RWPE2 (cell line): ENCODE measurements at regions not wholly inside any gene's neighbourhood (a gene's known extent, or its start where the extent isn't known, plus 50 kb on each side); places are given as distances from the start of the nearest gene placed in this dataset.

Source experiments
- ATAC-seq: fragments of 200-7000 bp; cut with Tn5 transposase; 3 replicates; pipeline ENCODE4 v1.9.1; 2021; ENCODE audit warnings: low read depth
- DNase-seq: peaks from one replicate; pipeline ENCODE4 v3.0.0-alpha.2; 2020; ENCODE audit warnings: low spot score
- H3K27ac ChIP-seq: fragments of 450-650 bp; 2 replicates; pipeline ENCODE4 v1.5.1; 2017; ENCODE audit warnings: mild to moderate bottlenecking; ENCODE audit not compliant: poor library complexity, severe bottlenecking
- H3K27me3 ChIP-seq: fragments of 250-450 bp; sonication (Bioruptor Pico); 2 replicates; pipeline ENCODE4 v1.5.1; 2021; ENCODE audit warnings: mild to moderate bottlenecking, moderate library complexity; ENCODE audit not compliant: insufficient read depth, poor library complexity, severe bottlenecking
- H3K36me3 ChIP-seq: fragments of 250-450 bp; sonication (Bioruptor Pico); 2 replicates; pipeline ENCODE4 v1.5.1; 2020; ENCODE audit warnings: low read depth, mild to moderate bottlenecking, moderate library complexity
- H3K4me1 ChIP-seq: fragments of 250-450 bp; sonication (Bioruptor Pico); 2 replicates; pipeline ENCODE4 v1.5.1; 2021; ENCODE audit warnings: mild to moderate bottlenecking, moderate library complexity; ENCODE audit not compliant: insufficient read depth, poor library complexity, severe bottlenecking
- H3K4me3 ChIP-seq: fragments of 250-450 bp; sonication (Bioruptor Pico); 2 replicates; pipeline ENCODE4 v1.5.1; 2021; ENCODE audit warnings: mild to moderate bottlenecking, moderate library complexity; ENCODE audit not compliant: severe bottlenecking
- H3K9me3 ChIP-seq: fragments of 250-450 bp; sonication (Bioruptor Pico); 2 replicates; pipeline ENCODE4 v1.5.1; 2021; ENCODE audit warnings: mild to moderate bottlenecking, moderate library complexity; ENCODE audit not compliant: severe bottlenecking
- TF ChIP-seq, protein P1 (sequence below): fragments of 450-650 bp; IDR thresholded peaks from one replicate; pipeline ENCODE4 v1.5.1; 2017; ENCODE audit warnings: mild to moderate bottlenecking, moderate library complexity; ENCODE audit not compliant: poor library complexity, severe bottlenecking

DNA sequence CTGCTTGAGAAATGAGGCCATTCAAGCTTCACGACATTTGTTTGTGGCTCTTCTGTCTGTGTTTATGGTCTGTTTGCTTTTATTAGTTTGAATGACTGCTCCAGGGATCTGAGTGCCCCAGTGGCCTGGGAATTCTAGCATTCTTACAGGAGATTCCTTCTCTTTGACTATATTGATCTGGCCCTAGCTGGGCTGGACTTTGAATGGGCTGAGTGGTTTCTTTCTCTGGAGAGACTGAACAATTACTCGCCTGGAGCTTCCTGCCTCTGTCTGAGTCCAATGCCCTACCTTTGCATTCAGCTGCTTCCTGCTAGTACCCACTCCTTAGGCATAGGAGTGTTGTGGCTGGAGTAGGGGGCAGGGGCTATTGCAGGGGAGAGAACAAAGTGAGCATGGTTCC is 51.2 kb upstream of the EDA start:
- DNase-seq (no peak), ATAC-seq (no peak)
- TF ChIP-seq, protein P1, sequence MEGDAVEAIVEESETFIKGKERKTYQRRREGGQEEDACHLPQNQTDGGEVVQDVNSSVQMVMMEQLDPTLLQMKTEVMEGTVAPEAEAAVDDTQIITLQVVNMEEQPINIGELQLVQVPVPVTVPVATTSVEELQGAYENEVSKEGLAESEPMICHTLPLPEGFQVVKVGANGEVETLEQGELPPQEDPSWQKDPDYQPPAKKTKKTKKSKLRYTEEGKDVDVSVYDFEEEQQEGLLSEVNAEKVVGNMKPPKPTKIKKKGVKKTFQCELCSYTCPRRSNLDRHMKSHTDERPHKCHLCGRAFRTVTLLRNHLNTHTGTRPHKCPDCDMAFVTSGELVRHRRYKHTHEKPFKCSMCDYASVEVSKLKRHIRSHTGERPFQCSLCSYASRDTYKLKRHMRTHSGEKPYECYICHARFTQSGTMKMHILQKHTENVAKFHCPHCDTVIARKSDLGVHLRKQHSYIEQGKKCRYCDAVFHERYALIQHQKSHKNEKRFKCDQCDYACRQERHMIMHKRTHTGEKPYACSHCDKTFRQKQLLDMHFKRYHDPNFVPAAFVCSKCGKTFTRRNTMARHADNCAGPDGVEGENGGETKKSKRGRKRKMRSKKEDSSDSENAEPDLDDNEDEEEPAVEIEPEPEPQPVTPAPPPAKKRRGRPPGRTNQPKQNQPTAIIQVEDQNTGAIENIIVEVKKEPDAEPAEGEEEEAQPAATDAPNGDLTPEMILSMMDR: no peak
- H3K27ac ChIP-seq: no peak overlapping the region
- no peak overlapping the region for H3K4me3 ChIP-seq
- H3K27me3 ChIP-seq: no peaks in the 10 kb centered on the region
- no peaks in the 10 kb centered on the region for H3K36me3 ChIP-seq
- no peaks in the 10 kb centered on the region for H3K9me3 ChIP-seq
- H3K4me1 ChIP-seq: no peaks in the 10 kb centered on the region

DNA sequence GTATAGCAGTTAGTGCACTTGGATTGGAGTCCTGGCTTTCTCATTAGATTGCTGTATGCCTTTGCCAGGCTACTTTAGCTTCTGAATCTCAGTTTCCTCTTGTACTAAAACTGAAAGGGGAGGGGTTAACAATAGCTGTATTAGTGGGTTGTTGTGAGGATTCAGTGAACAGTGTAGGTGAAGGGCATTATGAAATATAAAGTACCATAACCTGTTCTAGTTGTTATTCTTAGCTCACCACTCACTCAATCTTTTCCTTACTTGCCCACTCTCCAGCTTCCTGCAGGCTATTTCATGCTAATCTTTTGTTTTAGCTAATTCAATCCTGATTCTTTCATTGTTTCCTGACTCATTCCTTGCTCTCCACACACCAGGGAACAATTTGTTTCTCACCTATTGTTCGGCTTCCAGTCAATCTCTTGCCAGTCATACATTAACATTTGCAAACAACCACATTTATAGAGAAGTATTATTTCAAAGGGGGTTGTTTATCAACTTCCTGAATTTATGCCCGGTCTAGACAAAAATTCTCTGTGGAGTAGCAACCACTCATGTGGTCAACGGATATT is 50.6 kb upstream of the EDA start:
- Histone ChIP-seq H3K4me1 (no peaks in the 10 kb centered on the region), H3K27ac (no peak overlapping the region), H3K4me3 (no peak overlapping the region), H3K9me3 (no peaks in the 10 kb centered on the region), H3K27me3 (no peaks in the 10 kb centered on the region), H3K36me3 (no peaks in the 10 kb centered on the region)
- ATAC-seq: no peak
- TF ChIP-seq, protein P1: no peak
- DNase-seq: no peak
